Transverse colon (tissue), 4 donors: ENCODE measurements at regions not wholly inside any gene's neighbourhood (a gene's known extent, or its start where the extent isn't known, plus 50 kb on each side); places are given as distances from the start of the nearest gene placed in this dataset.

Experiments
- CTCF ChIP-seq, 5 experiments: fragments of 200-600 bp in 3 of 5; fragments of 450-650 bp in 2 of 5; sonication (generic) in 3 of 5; IDR thresholded peaks; 1 replicate in 2 of 5; 2 replicates in 3 of 5; pipeline ENCODE4 v1.5.1; 2016 to 2017; ENCODE audit warnings: antibody characterized with exemption in 5 of 5, inconsistent platforms in 3 of 5, mild to moderate bottlenecking in 2 of 5, moderate library complexity in 1 of 5
- EP300 ChIP-seq: sonication (generic); formaldehyde crosslinking; IDR thresholded peaks from one replicate; pipeline ENCODE4 v1.6.1; 2017; ENCODE audit warnings: antibody characterized with exemption, low read depth
- POLR2A ChIP-seq: fragments of 450-650 bp; IDR thresholded peaks from one replicate; pipeline ENCODE4 v1.6.1; 2016; ENCODE audit warnings: antibody characterized with exemption, mild to moderate bottlenecking, moderate library complexity
- POLR2AphosphoS5 ChIP-seq, 3 donors: sonication (generic); formaldehyde crosslinking; IDR thresholded peaks; one replicate each; pipeline ENCODE4 v1.6.1; 2016; ENCODE audit warnings: antibody characterized with exemption in 3 of 3

GRCh38 chr2:118588850-118589249 lies 258.6 kb downstream of the EN1 start:
- no peak for TF ChIP-seq CTCF (IDR thresholded peaks at IDR 0.05)
- no peak for TF ChIP-seq POLR2A
- TF ChIP-seq EP300: no peak
- TF ChIP-seq POLR2AphosphoS5 (IDR thresholded peaks at IDR 0.05): no peak
